ENCODE measurements at regions not wholly inside any gene's neighbourhood (a gene's known extent, or its start where the extent isn't known, plus 50 kb on each side); places are given as distances from the start of the nearest gene placed in this dataset.

DNA sequence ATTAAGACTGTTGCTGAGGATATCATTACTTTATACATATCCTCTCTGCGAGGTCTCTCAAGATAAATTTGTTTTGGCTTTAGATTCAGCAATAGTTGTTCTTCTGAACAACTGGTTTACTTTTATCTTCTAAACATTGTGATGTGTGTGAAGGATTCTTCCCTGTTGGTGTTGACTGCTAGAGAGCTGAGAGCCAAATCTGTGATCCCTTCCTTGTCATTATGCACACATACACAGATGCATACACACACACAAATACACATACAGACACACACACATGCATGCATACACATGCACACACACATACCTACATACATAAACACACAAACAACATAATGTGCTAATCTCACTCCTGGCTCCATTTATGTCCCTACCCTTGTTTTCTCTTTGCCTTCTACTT is 137.0 kb downstream of the SNX19 start:
- Histone ChIP-seq H3K9me3 (ENCODE audit: insufficient read depth, low read depth, low read length) (no peaks in the 10 kb centered on the region), H3K4me3 (ENCODE audit: low read length) (no peak overlapping the region), H3K27ac (ENCODE audit: low read length) (no peak overlapping the region), H3K27me3 (ENCODE audit: insufficient read depth, low read length) (no peaks in the 10 kb centered on the region), H3K4me1 (ENCODE audit: insufficient read depth, low read length) (peaks cover 10% of the 10 kb centered on the region; the same call in 1 of the 2 replicates), H3K36me3 (ENCODE audit: insufficient read depth, low read depth, low read length) (no peaks in the 10 kb centered on the region), H3K9ac (ENCODE audit: low read depth, low read length) (no peak overlapping the region)

- no peaks in the 10 kb centered on the region for H3K9me3 ChIP-seq (ENCODE audit: insufficient read depth, low read depth, low read length)
- H3K27me3 ChIP-seq (ENCODE audit: insufficient read depth, low read length): no peaks in the 10 kb centered on the region
- H3K9ac ChIP-seq (ENCODE audit: low read depth, low read length): no peak overlapping the region
- no peak overlapping the region for H3K27ac ChIP-seq (ENCODE audit: low read length)
- H3K36me3 ChIP-seq (ENCODE audit: insufficient read depth, low read depth, low read length): no peaks in the 10 kb centered on the region
- H3K4me3 ChIP-seq (ENCODE audit: low read length): no peak overlapping the region
- H3K4me1 ChIP-seq (ENCODE audit: insufficient read depth, low read length): peaks cover 10% of the 10 kb centered on the region; the same call in 1 of the 2 replicates
Measured at GRCh38 chr11:130779943-130780342, 136.3 kb downstream of the SNX19 start.

DNA sequence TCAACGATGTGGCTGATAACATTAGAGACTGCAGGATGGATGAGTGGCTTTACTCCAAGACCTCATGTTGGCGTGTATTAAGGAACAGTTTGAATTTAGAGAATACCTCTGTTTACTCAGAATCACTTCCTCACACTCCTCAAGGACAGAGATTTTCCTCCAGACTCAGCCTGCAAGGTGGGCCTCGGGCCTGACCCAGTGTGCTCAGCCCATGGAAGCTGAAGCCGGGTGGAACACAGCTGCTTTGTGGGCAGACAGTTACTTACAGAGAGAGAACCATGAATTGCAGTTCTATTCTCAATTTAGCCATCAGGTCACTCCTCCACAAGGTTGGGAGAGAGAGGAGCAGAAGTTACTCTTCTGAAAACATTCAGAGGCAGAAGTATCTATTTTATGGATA is 135.8 kb downstream of the SNX19 start:
- no peaks in the 10 kb centered on the region for H3K9me3 ChIP-seq (ENCODE audit: insufficient read depth, low read depth, low read length)
- no peak overlapping the region for H3K9ac ChIP-seq (ENCODE audit: low read depth, low read length)
- H3K27ac ChIP-seq (ENCODE audit: low read length): no peak overlapping the region
- no peaks in the 10 kb centered on the region for H3K27me3 ChIP-seq (ENCODE audit: insufficient read depth, low read length)
- H3K36me3 ChIP-seq (ENCODE audit: insufficient read depth, low read depth, low read length): no peaks in the 10 kb centered on the region
- no peak overlapping the region for H3K4me3 ChIP-seq (ENCODE audit: low read length)
- peaks cover 10% of the 10 kb centered on the region; the same call in 1 of the 2 replicates for H3K4me1 ChIP-seq (ENCODE audit: insufficient read depth, low read length)

- no peak overlapping the region for H3K9ac ChIP-seq (ENCODE audit: low read depth, low read length)
- no peaks in the 10 kb centered on the region for H3K27me3 ChIP-seq (ENCODE audit: insufficient read depth, low read length)
- H3K4me3 ChIP-seq (ENCODE audit: low read length): no peak overlapping the region
- H3K36me3 ChIP-seq (ENCODE audit: insufficient read depth, low read depth, low read length): no peaks in the 10 kb centered on the region
- no peak overlapping the region for H3K27ac ChIP-seq (ENCODE audit: low read length)
- peaks cover 10% of the 10 kb centered on the region; the same call in 1 of the 2 replicates for H3K4me1 ChIP-seq (ENCODE audit: insufficient read depth, low read length)
- H3K9me3 ChIP-seq (ENCODE audit: insufficient read depth, low read depth, low read length): no peaks in the 10 kb centered on the region
Measured at GRCh38 chr11:130781931-130782330, 134.3 kb downstream of the SNX19 start.

DNA sequence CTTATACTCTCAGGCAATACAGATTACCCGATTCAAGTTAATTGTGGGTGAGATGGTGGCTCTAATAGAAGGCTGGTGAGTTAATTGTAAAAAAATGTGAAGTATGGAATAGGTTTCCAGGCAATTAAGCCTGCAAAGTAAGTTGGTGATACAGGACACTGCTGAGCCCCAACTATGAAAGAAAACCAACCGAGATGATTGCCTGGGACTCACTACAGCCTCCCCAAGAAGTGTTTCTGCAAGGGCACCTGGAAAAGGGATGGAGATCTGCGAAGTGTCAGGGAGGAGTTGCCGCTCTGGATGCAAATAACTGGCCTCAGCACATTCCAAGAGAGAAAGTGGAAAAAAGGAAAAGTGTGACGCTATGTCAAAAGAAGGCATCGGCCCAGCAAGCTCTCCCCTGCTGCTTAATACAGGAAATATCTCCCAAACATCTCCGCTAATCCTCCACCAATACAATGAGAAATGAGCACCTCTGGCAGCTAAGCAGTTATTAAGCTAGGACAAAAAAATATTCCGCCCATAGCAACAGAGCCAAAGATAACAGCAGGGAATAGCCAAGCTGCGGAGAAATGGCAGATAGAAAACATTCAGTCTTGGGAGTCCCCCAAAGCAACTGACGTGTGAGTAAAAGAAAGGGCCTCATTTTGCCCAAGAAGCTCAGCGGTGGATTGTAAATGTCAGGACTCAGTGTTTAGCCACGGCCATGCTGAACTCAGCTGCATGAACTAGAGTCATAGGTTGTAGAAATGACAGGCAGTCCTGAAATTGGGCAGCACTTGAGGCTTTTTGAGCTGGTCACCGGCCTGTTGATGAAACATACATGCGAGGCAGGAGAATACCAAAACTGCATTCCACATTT is 133.7 kb downstream of the SNX19 start:
- Histone ChIP-seq H3K9ac (ENCODE audit: low read depth, low read length) (no peak overlapping the region), H3K9me3 (ENCODE audit: insufficient read depth, low read depth, low read length) (no peaks in the 10 kb centered on the region), H3K27me3 (ENCODE audit: insufficient read depth, low read length) (no peaks in the 10 kb centered on the region), H3K4me3 (ENCODE audit: low read length) (no peak overlapping the region), H3K36me3 (ENCODE audit: insufficient read depth, low read depth, low read length) (no peaks in the 10 kb centered on the region), H3K4me1 (ENCODE audit: insufficient read depth, low read length) (peaks cover 10% of the 10 kb centered on the region; the same call in 1 of the 2 replicates), H3K27ac (ENCODE audit: low read length) (no peak overlapping the region)

GRCh38 chr11:130783323-130783722 is 133.0 kb downstream of the SNX19 start:
- H3K9ac ChIP-seq (ENCODE audit: low read depth, low read length): no peak overlapping the region

GRCh38 chr11:130785380-130786116 is 130.7 kb downstream of the SNX19 start:
- Histone ChIP-seq H3K27me3 (ENCODE audit: insufficient read depth, low read length) (no peaks in the 10 kb centered on the region), H3K9ac (ENCODE audit: low read depth, low read length) (no peak overlapping the region), H3K27ac (ENCODE audit: low read length) (no peak overlapping the region), H3K4me3 (ENCODE audit: low read length) (no peak overlapping the region), H3K9me3 (ENCODE audit: insufficient read depth, low read depth, low read length) (no peaks in the 10 kb centered on the region), H3K36me3 (ENCODE audit: insufficient read depth, low read depth, low read length) (no peaks in the 10 kb centered on the region), H3K4me1 (ENCODE audit: insufficient read depth, low read length) (peaks cover 10% of the 10 kb centered on the region; the same call in 1 of the 2 replicates)

More at GRCh38 chr11:130783323-130783722, 133.0 kb downstream of the SNX19 start:
- H3K4me3 ChIP-seq (ENCODE audit: low read length): no peak overlapping the region
- H3K27ac ChIP-seq (ENCODE audit: low read length): no peak overlapping the region
- H3K4me1 ChIP-seq (ENCODE audit: insufficient read depth, low read length): peaks cover 10% of the 10 kb centered on the region; the same call in 1 of the 2 replicates
- H3K9me3 ChIP-seq (ENCODE audit: insufficient read depth, low read depth, low read length): no peaks in the 10 kb centered on the region
- H3K27me3 ChIP-seq (ENCODE audit: insufficient read depth, low read length): no peaks in the 10 kb centered on the region
- H3K36me3 ChIP-seq (ENCODE audit: insufficient read depth, low read depth, low read length): no peaks in the 10 kb centered on the region

- Histone ChIP-seq H3K9me3 (ENCODE audit: insufficient read depth, low read depth, low read length) (no peaks in the 10 kb centered on the region), H3K27me3 (ENCODE audit: insufficient read depth, low read length) (no peaks in the 10 kb centered on the region), H3K4me3 (ENCODE audit: low read length) (no peak overlapping the region), H3K36me3 (ENCODE audit: insufficient read depth, low read depth, low read length) (no peaks in the 10 kb centered on the region), H3K9ac (ENCODE audit: low read depth, low read length) (no peak overlapping the region), H3K4me1 (ENCODE audit: insufficient read depth, low read length) (peaks cover 10% of the 10 kb centered on the region; the same call in 1 of the 2 replicates), H3K27ac (ENCODE audit: low read length) (no peak overlapping the region)
Measured at GRCh38 chr11:130786586-130786985, 129.7 kb downstream of the SNX19 start.

GRCh38 chr11:130787092-130787616 is 129.1 kb downstream of the SNX19 start:
- no peaks in the 10 kb centered on the region for H3K36me3 ChIP-seq (ENCODE audit: insufficient read depth, low read depth, low read length)
- no peaks in the 10 kb centered on the region for H3K9me3 ChIP-seq (ENCODE audit: insufficient read depth, low read depth, low read length)
- no peak overlapping the region for H3K4me3 ChIP-seq (ENCODE audit: low read length)
- H3K4me1 ChIP-seq (ENCODE audit: insufficient read depth, low read length): peaks cover 8% of the 10 kb centered on the region; the same call in 1 of the 2 replicates
- no peak overlapping the region for H3K9ac ChIP-seq (ENCODE audit: low read depth, low read length)
- H3K27me3 ChIP-seq (ENCODE audit: insufficient read depth, low read length): no peaks in the 10 kb centered on the region
- no peak overlapping the region for H3K27ac ChIP-seq (ENCODE audit: low read length)

- Histone ChIP-seq H3K36me3 (ENCODE audit: insufficient read depth, low read depth, low read length) (no peaks in the 10 kb centered on the region), H3K27ac (ENCODE audit: low read length) (no peak overlapping the region), H3K9ac (ENCODE audit: low read depth, low read length) (no peak overlapping the region), H3K4me1 (ENCODE audit: insufficient read depth, low read length) (no peaks in the 10 kb centered on the region; the same call in 1 of the 2 replicates), H3K4me3 (ENCODE audit: low read length) (no peak overlapping the region), H3K27me3 (ENCODE audit: insufficient read depth, low read length) (no peaks in the 10 kb centered on the region), H3K9me3 (ENCODE audit: insufficient read depth, low read depth, low read length) (no peaks in the 10 kb centered on the region)
Measured at GRCh38 chr11:130787973-130788570, 128.2 kb downstream of the SNX19 start.

- Histone ChIP-seq H3K4me3 (ENCODE audit: low read length) (no peak overlapping the region), H3K27me3 (ENCODE audit: insufficient read depth, low read length) (no peaks in the 10 kb centered on the region), H3K36me3 (ENCODE audit: insufficient read depth, low read depth, low read length) (no peaks in the 10 kb centered on the region), H3K9ac (ENCODE audit: low read depth, low read length) (no peak overlapping the region), H3K27ac (ENCODE audit: low read length) (no peak overlapping the region), H3K9me3 (ENCODE audit: insufficient read depth, low read depth, low read length) (no peaks in the 10 kb centered on the region), H3K4me1 (ENCODE audit: insufficient read depth, low read length) (no peaks in the 10 kb centered on the region; the same call in 1 of the 2 replicates)
Measured at GRCh38 chr11:130789056-130789640, 127.1 kb downstream of the SNX19 start.

Measured in iPS-20b (cell line).